HCT116 (cell line): ENCODE measurements at regions not wholly inside any gene's neighbourhood (a gene's known extent, or its start where the extent isn't known, plus 50 kb on each side); places are given as distances from the start of the nearest gene placed in this dataset.

Experiments used
- CEBPB ChIP-seq: IDR thresholded peaks from 2 replicates; pipeline ENCODE4 v1.6.1; 2012; ENCODE audit warnings: low read depth
- JUND ChIP-seq: IDR thresholded peaks from 2 replicates; pipeline ENCODE4 v1.6.1; 2012
- MAX ChIP-seq: IDR thresholded peaks from 2 replicates; pipeline ENCODE4 v1.6.1; 2012
- POLR2A ChIP-seq: IDR thresholded peaks from 2 replicates; pipeline ENCODE4 v1.7.0; 2011; ENCODE audit warnings: borderline replicate concordance; ENCODE audit not compliant: insufficient read depth, insufficient read length; ENCODE audit errors: extremely low read depth
- POLR2AphosphoS5 ChIP-seq: IDR thresholded peaks from 2 replicates; pipeline ENCODE4 v1.6.1; 2011; ENCODE audit warnings: mild to moderate bottlenecking, low read depth, low read length, moderate library complexity
- SIN3A ChIP-seq: IDR thresholded peaks from 2 replicates; pipeline ENCODE4 v1.6.1; 2012; ENCODE audit warnings: low read depth
- ZBTB33 ChIP-seq: IDR thresholded peaks from 2 replicates; pipeline ENCODE4 v1.6.1; 2011; ENCODE audit warnings: mild to moderate bottlenecking, low read length, moderate library complexity; ENCODE audit not compliant: insufficient replicate concordance; ENCODE audit errors: extremely low read depth
- ZNF274 ChIP-seq: fragments of 200-500 bp; sonication (Bioruptor generic); IDR thresholded peaks from 2 replicates; pipeline ENCODE4 v1.6.1; 2014; ENCODE audit warnings: mild to moderate bottlenecking, low read depth, low read length, inconsistent platforms
- TF ChIP-seq, protein P1 (sequence below), 3 experiments: fragments of 200-600 bp in 1 of 3; sonication (generic) in 1 of 3; IDR thresholded peaks in 2 of 3; conservative IDR thresholded peaks in 1 of 3; 2 replicates each; pipeline ENCODE4 v1.5.1; 2012 to 2017; ENCODE audit warnings: low read depth in 2 of 3, low read length in 2 of 3, antibody characterized with exemption in 1 of 3, borderline replicate concordance in 1 of 3, control low read depth in 1 of 3, mild to moderate bottlenecking in 1 of 3, mixed read lengths in 1 of 3, mixed run types in 1 of 3, moderate library complexity in 1 of 3; ENCODE audit not compliant: insufficient read depth in 1 of 3
- TF ChIP-seq, protein P2 (sequence below): IDR thresholded peaks from 2 replicates; pipeline ENCODE4 v1.6.1; 2012; ENCODE audit warnings: low read depth

- TF ChIP-seq, protein P1, sequence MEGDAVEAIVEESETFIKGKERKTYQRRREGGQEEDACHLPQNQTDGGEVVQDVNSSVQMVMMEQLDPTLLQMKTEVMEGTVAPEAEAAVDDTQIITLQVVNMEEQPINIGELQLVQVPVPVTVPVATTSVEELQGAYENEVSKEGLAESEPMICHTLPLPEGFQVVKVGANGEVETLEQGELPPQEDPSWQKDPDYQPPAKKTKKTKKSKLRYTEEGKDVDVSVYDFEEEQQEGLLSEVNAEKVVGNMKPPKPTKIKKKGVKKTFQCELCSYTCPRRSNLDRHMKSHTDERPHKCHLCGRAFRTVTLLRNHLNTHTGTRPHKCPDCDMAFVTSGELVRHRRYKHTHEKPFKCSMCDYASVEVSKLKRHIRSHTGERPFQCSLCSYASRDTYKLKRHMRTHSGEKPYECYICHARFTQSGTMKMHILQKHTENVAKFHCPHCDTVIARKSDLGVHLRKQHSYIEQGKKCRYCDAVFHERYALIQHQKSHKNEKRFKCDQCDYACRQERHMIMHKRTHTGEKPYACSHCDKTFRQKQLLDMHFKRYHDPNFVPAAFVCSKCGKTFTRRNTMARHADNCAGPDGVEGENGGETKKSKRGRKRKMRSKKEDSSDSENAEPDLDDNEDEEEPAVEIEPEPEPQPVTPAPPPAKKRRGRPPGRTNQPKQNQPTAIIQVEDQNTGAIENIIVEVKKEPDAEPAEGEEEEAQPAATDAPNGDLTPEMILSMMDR (IDR thresholded peaks at IDR 0.05 in 2 of 3, conservative IDR thresholded peaks at IDR 0.05 in 1 of 3; ENCODE audit: borderline replicate concordance in 1 of 3, insufficient read depth in 1 of 3, low read depth in 2 of 3, low read length in 2 of 3) = no peak
- TF ChIP-seq POLR2A (no peak), SIN3A (no peak), POLR2AphosphoS5 (no peak), CEBPB (no peak), ZNF274 (no peak), ZBTB33 (no peak), MAX (no peak), JUND (no peak)
- TF ChIP-seq, protein P2, sequence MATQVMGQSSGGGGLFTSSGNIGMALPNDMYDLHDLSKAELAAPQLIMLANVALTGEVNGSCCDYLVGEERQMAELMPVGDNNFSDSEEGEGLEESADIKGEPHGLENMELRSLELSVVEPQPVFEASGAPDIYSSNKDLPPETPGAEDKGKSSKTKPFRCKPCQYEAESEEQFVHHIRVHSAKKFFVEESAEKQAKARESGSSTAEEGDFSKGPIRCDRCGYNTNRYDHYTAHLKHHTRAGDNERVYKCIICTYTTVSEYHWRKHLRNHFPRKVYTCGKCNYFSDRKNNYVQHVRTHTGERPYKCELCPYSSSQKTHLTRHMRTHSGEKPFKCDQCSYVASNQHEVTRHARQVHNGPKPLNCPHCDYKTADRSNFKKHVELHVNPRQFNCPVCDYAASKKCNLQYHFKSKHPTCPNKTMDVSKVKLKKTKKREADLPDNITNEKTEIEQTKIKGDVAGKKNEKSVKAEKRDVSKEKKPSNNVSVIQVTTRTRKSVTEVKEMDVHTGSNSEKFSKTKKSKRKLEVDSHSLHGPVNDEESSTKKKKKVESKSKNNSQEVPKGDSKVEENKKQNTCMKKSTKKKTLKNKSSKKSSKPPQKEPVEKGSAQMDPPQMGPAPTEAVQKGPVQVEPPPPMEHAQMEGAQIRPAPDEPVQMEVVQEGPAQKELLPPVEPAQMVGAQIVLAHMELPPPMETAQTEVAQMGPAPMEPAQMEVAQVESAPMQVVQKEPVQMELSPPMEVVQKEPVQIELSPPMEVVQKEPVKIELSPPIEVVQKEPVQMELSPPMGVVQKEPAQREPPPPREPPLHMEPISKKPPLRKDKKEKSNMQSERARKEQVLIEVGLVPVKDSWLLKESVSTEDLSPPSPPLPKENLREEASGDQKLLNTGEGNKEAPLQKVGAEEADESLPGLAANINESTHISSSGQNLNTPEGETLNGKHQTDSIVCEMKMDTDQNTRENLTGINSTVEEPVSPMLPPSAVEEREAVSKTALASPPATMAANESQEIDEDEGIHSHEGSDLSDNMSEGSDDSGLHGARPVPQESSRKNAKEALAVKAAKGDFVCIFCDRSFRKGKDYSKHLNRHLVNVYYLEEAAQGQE = no peak
Observed at GRCh38 chr12:127900386-127900785, 366.6 kb upstream of the TMEM132C start.
